ENCODE measurements at regions not wholly inside any gene's neighbourhood (a gene's known extent, or its start where the extent isn't known, plus 50 kb on each side); places are given as distances from the start of the nearest gene placed in this dataset.

- Histone ChIP-seq H3K27ac (ENCODE audit: extremely low read depth, low read depth, low read length) (no peak overlapping the region), H3K9ac (ENCODE audit: insufficient read depth in 1 of 2, low read depth in 2 of 2, low read length in 2 of 2) (peak overlapping the region in 1 of 2 experiments; percentile 26; a peak in 1 of 4 replicates), H4K20me1 (replicated peaks; ENCODE audit: control insufficient read depth, insufficient read depth, low read length) (no peaks in the 10 kb centered on the region), H3K36me3 (ENCODE audit: control insufficient read depth, insufficient read depth, low read length) (no peaks in the 10 kb centered on the region), H3K4me2 (ENCODE audit: insufficient read depth, low read length) (no peak overlapping the region), H3K4me1 (replicated peaks in 1 of 2; ENCODE audit: control insufficient read depth in 2 of 2, insufficient read depth in 2 of 2, low read length in 2 of 2) (peaks cover 0 to 4% of the 10 kb centered on the region in 2 experiments; a peak in 2 of 5 replicates), H3K79me2 (ENCODE audit: control insufficient read depth, insufficient read depth, low read length) (no peaks in the 10 kb centered on the region), H3K9me1 (ENCODE audit: control insufficient read depth, insufficient read depth, low read length) (no peaks in the 10 kb centered on the region), H3K9me3 (replicated peaks; ENCODE audit: control insufficient read depth, insufficient read depth, low read depth, low read length) (no peaks in the 10 kb centered on the region), H2AFZ (ENCODE audit: low read depth, low read length) (no peak overlapping the region), H3K4me3 (no peak overlapping the region), H3K27me3 (ENCODE audit: control insufficient read depth in 2 of 2, insufficient read depth in 2 of 2, low read length in 2 of 2) (peaks cover 0 to 6% of the 10 kb centered on the region in 2 experiments; a peak in 1 of 5 replicates)
- intact Hi-C loops (cut with micrococcal nuclease) (loop anchor here (2.0 kb wide), 1 partner anchor 533 kb away; no protein-coding TSS in a partner anchor), in situ Hi-C loops (cut with MboI) (loop anchor here (5.0 to 10.0 kb wide), 3 partner anchors 153 to 653 kb away; no protein-coding TSS in a partner anchor)
- no peak for FAIRE-seq
- no TSS peak for BruUV-seq (replicated peaks)
- 18% methylated on average over 16 of the region's 23 CpGs for WGBS (ENCODE audit: insufficient coverage, low coverage, missing lambda C conversion rate)
- TF ChIP-seq NEUROD1 (IDR thresholded peaks at IDR 0.05; ENCODE audit: borderline replicate concordance, low read depth, low read length, partially characterized antibody) (no peak), ID3 (CRISPR knock-in tag; IDR thresholded peaks at IDR 0.05) (no peak), ID3 (tag; IDR thresholded peaks at IDR 0.05) (no peak), ZNF282 (CRISPR knock-in tag; IDR thresholded peaks at IDR 0.05) (no peak), ZNF239 (CRISPR knock-in tag; IDR thresholded peaks at IDR 0.05) (no peak), ZNF436 (CRISPR knock-in tag; IDR thresholded peaks at IDR 0.05) (no peak), ZNF324 (CRISPR knock-in tag; IDR thresholded peaks at IDR 0.05) (no peak), PREB (CRISPR knock-in tag; IDR thresholded peaks at IDR 0.05) (no peak), ZBTB2 (IDR thresholded peaks at IDR 0.05) (no peak), FOXJ3 (CRISPR knock-in tag; IDR thresholded peaks at IDR 0.05) (no peak), DLX4 (CRISPR knock-in tag; IDR thresholded peaks at IDR 0.05) (no peak), WHSC1 (IDR thresholded peaks at IDR 0.05; ENCODE audit: low read length) (no peak), ZBTB49 (CRISPR knock-in tag; IDR thresholded peaks at IDR 0.05; ENCODE audit: borderline replicate concordance) (no peak), POLR2G (IDR thresholded peaks at IDR 0.05; ENCODE audit: low read depth, low read length) (no peak), ZNF134 (CRISPR knock-in tag; conservative IDR thresholded peaks at IDR 0.05) (no peak), HCFC1 (IDR thresholded peaks at IDR 0.05; ENCODE audit: low read depth, low read length) (no peak)
- CTCF ChIA-PET (ENCODE audit: low intra/inter-chr PET ratio) = interaction anchor here (1.9 to 2.3 kb wide), 3 partner anchors 152 to 698 kb away, joined by 8 to 25 read pairs (median 18); no protein-coding TSS in a partner anchor
- ATAC-seq = no peak
- POLR2A ChIA-PET = interaction anchor here (0.6 kb wide), 1 partner anchor 955 kb away, joined by 3 read pairs; no protein-coding TSS in a partner anchor
- no peak for DNase-seq (ENCODE audit: extremely low read depth in 1 of 4, low spot score in 3 of 4)
These were observed 182.2 kb downstream of the SMAD2 start for GRCh38 chr18:47748093-47748796.

Data from K562 (cell line).